Naive B cell (primary cell): ENCODE measurements at regions not wholly inside any gene's neighbourhood (a gene's known extent, or its start where the extent isn't known, plus 50 kb on each side); places are given as distances from the start of the nearest gene placed in this dataset.

Experiments
- ATAC-seq, 2 donors: fragments of 150-1000 bp; cut with Tn5 transposase; 2 replicates each; pipeline ENCODE4 v1.10.0; 2021; ENCODE audit warnings: low read depth in 2 of 2, mild to moderate bottlenecking in 2 of 2, moderate library complexity in 2 of 2
- DNase-seq: peaks from one replicate; pipeline ENCODE4 v3.0.0; 2022
- H3K27ac Mint-ChIP-seq, 6 donors: one replicate each; pipeline ENCODE4 v1.8.0; 2020 to 2022; ENCODE audit warnings: mild to moderate bottlenecking in 6 of 6, mixed read lengths in 6 of 6, moderate library complexity in 5 of 6, inconsistent platforms in 2 of 6
- H3K27me3 Mint-ChIP-seq, 3 donors: one replicate each; pipeline ENCODE4 v1.8.0; 2021 to 2022; ENCODE audit warnings: mixed read lengths in 3 of 3, mild to moderate bottlenecking in 1 of 3
- H3K36me3 Mint-ChIP-seq, 2 donors: one replicate each; pipeline ENCODE4 v1.8.0; 2020 to 2022; ENCODE audit warnings: mixed read lengths in 2 of 2, inconsistent platforms in 1 of 2, mild to moderate bottlenecking in 1 of 2
- H3K4me1 Mint-ChIP-seq, 3 donors: one replicate each; pipeline ENCODE4 v1.8.0; 2020 to 2022; ENCODE audit warnings: mixed read lengths in 3 of 3, inconsistent platforms in 1 of 3, mild to moderate bottlenecking in 1 of 3, moderate library complexity in 1 of 3
- H3K4me3 Mint-ChIP-seq, 8 donors: one replicate each; pipeline ENCODE4 v1.8.0; 2020 to 2022; ENCODE audit warnings: mild to moderate bottlenecking in 8 of 8, mixed read lengths in 8 of 8, moderate library complexity in 8 of 8, inconsistent platforms in 2 of 8
- H3K9me3 Mint-ChIP-seq, 7 donors: one replicate each; pipeline ENCODE4 v1.8.0; 2020 to 2022; ENCODE audit warnings: mixed read lengths in 7 of 7, mild to moderate bottlenecking in 5 of 7, inconsistent platforms in 2 of 7, moderate library complexity in 1 of 7

DNA sequence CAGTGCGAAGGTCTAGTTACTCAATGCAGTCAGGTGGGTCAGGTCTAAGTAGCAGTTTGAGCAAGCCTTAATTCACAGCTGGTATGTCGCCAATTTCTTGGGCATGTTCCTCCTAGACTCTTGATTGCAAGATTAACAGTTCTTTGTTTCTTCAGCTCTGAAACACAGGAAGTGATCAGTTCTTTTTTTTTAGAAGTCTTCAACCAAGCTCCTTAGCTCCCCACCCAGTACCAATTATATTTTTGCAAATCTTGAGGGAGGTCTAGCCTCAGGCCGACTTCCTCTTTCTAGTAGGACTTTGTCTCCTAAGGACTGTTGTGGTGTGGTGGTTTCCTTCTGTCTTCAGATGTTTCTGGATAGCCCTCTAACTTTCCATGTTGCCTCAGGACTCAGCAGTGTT, 2054.2 kb downstream of the MAT2B start:
- H3K36me3 Mint-ChIP-seq = no peaks in the 10 kb centered on the region
- H3K4me3 Mint-ChIP-seq = peak overlapping the region in 2 of 8 donors; percentile 44 to 55
- ATAC-seq = peak; percentile 21 to 23
- no peaks in the 10 kb centered on the region for H3K9me3 Mint-ChIP-seq
- H3K27ac Mint-ChIP-seq = no peak overlapping the region
- H3K27me3 Mint-ChIP-seq = no peaks in the 10 kb centered on the region
- H3K4me1 Mint-ChIP-seq = peaks cover 5 to 9% (median 8%) of the 10 kb centered on the region in 3 donors
- DNase-seq = no peak

DNA sequence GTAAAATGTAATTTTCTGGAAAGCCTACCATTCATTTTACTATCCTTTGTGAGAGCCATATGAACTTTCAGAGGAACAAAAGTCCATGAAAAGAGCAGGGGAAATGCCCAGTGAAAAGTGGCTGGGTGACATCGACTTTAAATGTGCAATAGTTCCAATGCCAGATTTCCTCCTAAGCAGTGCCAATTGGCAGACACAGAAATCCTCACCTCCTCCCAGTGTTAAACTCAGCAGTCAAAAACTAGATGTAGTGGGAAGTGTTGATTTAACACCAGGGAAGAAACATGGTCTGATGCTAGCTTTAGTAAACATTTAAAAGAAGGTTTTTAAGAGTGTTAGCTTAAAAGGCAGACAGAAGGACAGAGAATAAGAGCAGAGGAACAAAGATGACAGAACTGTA, 2055.2 kb downstream of the MAT2B start:
- H3K27ac Mint-ChIP-seq = peak overlapping the region in 1 of 6 donors; percentile 39
- peaks cover 5 to 9% (median 8%) of the 10 kb centered on the region in 3 donors for H3K4me1 Mint-ChIP-seq
- H3K27me3 Mint-ChIP-seq = no peaks in the 10 kb centered on the region
- no peak for DNase-seq
- H3K36me3 Mint-ChIP-seq = no peaks in the 10 kb centered on the region
- H3K4me3 Mint-ChIP-seq = no peak overlapping the region
- no peaks in the 10 kb centered on the region for H3K9me3 Mint-ChIP-seq
- ATAC-seq = no peak

DNA sequence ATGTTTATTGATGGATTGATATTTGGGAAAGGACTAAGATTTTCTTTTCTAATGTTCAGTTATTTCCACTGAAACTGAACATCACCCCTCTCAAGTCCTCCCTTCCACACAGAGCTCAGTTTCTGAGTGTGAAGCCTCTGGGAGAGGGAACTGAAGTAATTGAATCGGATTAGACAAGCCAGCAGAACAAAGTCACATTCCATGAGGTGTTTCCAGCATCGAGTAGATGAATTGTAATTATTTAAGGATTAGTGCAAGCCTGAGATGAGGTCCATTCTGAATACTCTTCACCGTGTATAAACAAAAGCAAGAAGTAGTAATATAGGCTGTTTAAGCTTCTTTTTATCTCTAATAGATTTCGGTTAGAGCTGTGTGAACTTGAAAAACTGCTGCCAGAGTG, 2060.5 kb downstream of the MAT2B start:
- H3K4me3 Mint-ChIP-seq = no peak overlapping the region
- no peaks in the 10 kb centered on the region for H3K36me3 Mint-ChIP-seq
- H3K27ac Mint-ChIP-seq = no peak overlapping the region
- no peak for ATAC-seq
- H3K9me3 Mint-ChIP-seq = peaks cover 0 to 9% (median 1%) of the 10 kb centered on the region in 7 donors
- no peaks in the 10 kb centered on the region for H3K4me1 Mint-ChIP-seq
- no peak for DNase-seq
- no peaks in the 10 kb centered on the region for H3K27me3 Mint-ChIP-seq

DNA sequence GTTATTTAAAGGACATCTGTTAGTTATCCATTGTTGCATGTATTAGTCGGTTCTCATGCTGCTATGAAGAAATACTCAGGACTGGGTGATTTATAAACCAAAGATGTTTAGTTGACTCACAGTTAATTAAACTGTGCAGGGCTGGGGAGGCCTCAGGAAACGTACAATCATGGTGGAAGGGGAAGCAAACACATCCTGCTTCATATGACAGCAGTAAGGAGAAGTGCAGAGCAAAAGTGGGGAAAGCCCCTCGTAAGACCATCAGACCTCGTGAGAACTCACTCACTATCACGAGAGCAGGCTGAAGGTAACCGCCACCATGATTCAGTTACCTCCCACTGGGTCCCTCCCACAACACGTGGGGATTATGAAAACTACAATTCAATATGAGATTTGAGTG, 2064.1 kb downstream of the MAT2B start:
- ATAC-seq = no peak
- no peak for DNase-seq
- H3K27ac Mint-ChIP-seq = no peak overlapping the region
- no peaks in the 10 kb centered on the region for H3K36me3 Mint-ChIP-seq
- no peaks in the 10 kb centered on the region for H3K4me1 Mint-ChIP-seq
- H3K27me3 Mint-ChIP-seq = no peaks in the 10 kb centered on the region
- no peak overlapping the region for H3K4me3 Mint-ChIP-seq
- peaks cover 0 to 17% (median 7%) of the 10 kb centered on the region in 7 donors for H3K9me3 Mint-ChIP-seq

DNA sequence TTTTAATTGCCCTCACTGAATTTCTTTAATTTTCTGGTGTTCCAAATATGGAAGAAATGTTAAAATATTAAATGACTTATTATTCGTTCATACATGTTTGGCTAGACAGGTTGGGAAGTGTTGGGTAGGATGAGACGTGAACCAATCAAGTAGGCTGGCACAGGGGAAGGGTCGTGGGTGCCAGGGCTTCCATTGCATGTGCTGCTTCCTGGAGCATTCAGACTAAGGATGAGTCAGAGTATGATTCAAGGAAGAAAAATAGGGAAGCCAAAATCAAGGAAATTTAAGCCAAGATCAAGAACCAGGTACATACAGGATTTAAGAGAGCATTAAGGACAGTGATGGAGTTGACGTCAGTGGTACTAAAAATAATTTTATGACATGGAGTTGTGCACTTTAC, 2068.0 kb downstream of the MAT2B start:
- no peak overlapping the region for H3K27ac Mint-ChIP-seq
- DNase-seq (no peak), ATAC-seq (no peak)
- H3K4me3 Mint-ChIP-seq = no peak overlapping the region
- H3K9me3 Mint-ChIP-seq = peaks cover 0 to 21% (median 7%) of the 10 kb centered on the region in 7 donors
- no peaks in the 10 kb centered on the region for H3K27me3 Mint-ChIP-seq
- no peaks in the 10 kb centered on the region for H3K4me1 Mint-ChIP-seq
- H3K36me3 Mint-ChIP-seq = no peaks in the 10 kb centered on the region

DNA sequence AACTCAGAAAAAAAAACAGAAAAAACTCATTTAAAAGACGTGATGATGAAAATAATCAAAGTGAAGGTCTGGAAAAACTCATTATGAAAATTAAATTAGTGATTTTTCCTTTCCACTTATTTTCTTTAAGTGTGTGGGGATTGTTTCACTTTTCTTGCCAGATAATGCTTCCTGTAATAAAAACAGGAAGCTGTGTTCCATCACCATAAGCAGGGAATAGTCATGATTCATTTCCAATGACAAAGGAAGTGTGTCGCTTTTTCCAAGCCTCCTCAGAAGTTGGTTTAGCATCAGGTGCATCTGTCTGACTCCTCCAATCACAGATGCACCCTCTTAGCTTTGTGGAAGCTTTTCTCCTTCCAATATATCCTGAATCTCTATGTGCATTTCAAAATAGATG, 2068.7 kb downstream of the MAT2B start:
- Mint-ChIP-seq H3K27ac (no peak overlapping the region), H3K36me3 (no peaks in the 10 kb centered on the region), H3K4me3 (no peak overlapping the region), H3K9me3 (peaks cover 0 to 21% (median 7%) of the 10 kb centered on the region in 7 donors), H3K27me3 (no peaks in the 10 kb centered on the region), H3K4me1 (no peaks in the 10 kb centered on the region)
- DNase-seq = no peak
- no peak for ATAC-seq

DNA sequence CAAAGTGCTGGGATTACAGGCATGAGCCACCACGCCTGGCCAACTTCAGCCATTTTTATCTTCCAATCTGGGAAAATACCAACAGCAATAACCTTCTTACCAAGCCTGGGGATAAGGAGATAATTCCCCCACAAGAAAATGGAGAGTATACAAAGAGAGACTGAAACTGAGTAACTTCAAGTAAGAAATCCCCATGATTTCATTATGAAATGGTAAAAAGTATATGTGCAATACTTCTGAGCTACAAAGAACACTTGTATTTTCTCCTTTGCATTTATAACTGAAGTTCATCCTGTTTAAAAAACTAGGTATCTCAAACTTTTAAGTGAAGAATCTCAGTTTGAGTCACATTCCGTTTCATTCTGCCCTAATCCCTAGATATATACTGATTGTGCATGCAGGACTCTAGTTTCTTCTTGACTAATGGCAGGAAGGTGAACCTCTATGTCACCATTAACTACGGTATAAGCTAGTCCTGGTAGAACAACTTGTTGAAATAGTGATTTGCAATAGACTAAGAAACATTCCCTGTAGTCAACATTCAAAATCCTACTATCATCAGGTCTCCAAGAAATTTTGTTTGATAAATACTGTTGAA, 2071.4 kb downstream of the MAT2B start:
- H3K9me3 Mint-ChIP-seq = peaks cover 0 to 12% (median 0%) of the 10 kb centered on the region in 7 donors
- H3K4me3 Mint-ChIP-seq = no peak overlapping the region
- no peaks in the 10 kb centered on the region for H3K27me3 Mint-ChIP-seq
- no peak for DNase-seq
- H3K27ac Mint-ChIP-seq = no peak overlapping the region
- H3K4me1 Mint-ChIP-seq = no peaks in the 10 kb centered on the region
- ATAC-seq = no peak
- no peaks in the 10 kb centered on the region for H3K36me3 Mint-ChIP-seq

DNA sequence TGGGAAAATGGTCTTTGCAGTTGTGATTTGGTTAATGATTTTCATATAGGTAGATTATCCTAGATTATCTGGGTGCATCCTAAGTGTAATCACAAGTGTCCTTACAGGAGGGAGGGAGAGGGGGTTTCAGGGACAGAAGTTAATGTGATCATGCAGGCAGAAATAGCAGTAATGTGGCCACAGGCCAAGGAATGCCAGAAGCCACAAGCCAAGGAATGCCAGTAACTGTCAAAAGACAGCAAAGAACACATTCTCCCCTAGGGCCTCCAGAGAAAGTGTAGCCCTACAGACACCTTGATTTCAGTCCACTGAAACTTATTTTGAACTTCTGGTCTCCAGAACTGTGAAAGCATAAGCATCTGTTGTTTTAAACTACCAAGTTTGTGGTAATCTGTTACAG, 2074.5 kb downstream of the MAT2B start:
- ATAC-seq (no peak), DNase-seq (no peak)
- Mint-ChIP-seq H3K27me3 (no peaks in the 10 kb centered on the region), H3K4me1 (no peaks in the 10 kb centered on the region), H3K27ac (no peak overlapping the region), H3K9me3 (peaks cover 0 to 8% (median 0%) of the 10 kb centered on the region in 7 donors), H3K36me3 (no peaks in the 10 kb centered on the region), H3K4me3 (no peak overlapping the region)

DNA sequence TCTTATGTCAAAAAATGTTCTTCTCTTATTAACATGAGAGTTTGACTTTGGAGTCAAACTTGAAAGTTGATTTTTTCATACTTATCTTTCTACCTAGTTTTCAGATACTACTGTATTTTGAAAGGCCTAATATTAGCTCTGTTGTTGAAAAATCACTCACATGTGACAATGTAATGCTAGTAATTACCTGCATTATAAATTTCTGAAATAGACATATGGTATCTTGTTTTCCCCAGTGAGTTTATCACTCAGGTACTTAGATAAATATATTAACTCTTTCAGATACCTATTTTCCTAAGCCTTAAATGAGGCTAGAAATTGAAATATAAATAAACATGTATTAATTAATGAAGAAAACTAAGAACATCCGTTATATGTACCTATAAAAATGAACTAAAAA, 2089.3 kb downstream of the MAT2B start:
- DNase-seq = no peak
- Mint-ChIP-seq H3K4me3 (no peak overlapping the region), H3K9me3 (peaks cover 0 to 8% (median 2%) of the 10 kb centered on the region in 7 donors), H3K4me1 (no peaks in the 10 kb centered on the region), H3K27me3 (no peaks in the 10 kb centered on the region), H3K27ac (no peak overlapping the region), H3K36me3 (no peaks in the 10 kb centered on the region)
- ATAC-seq = no peak

DNA sequence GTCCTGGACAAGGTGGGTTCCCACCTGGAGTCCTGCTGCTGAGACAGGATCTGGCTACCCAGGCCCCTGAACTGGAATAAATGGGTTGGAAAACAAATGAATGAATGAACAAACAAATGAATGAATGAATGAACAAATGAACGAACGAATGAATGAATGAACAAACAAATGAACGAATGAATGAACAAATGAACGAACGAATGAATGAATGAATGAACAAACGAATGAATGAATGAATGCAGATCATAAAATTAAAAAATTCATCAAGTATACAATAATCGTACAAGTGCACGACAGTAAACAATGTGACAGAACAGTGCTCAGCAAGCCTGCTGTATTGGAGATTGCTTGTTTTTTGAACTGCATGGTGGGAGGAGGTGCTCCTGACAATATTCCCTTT, 2097.1 kb downstream of the MAT2B start:
- no peak overlapping the region for H3K4me3 Mint-ChIP-seq
- no peaks in the 10 kb centered on the region for H3K36me3 Mint-ChIP-seq
- H3K4me1 Mint-ChIP-seq = no peaks in the 10 kb centered on the region
- DNase-seq (no peak), ATAC-seq (no peak)
- peaks cover 0 to 8% (median 2%) of the 10 kb centered on the region in 7 donors for H3K9me3 Mint-ChIP-seq
- H3K27me3 Mint-ChIP-seq = no peaks in the 10 kb centered on the region
- no peak overlapping the region for H3K27ac Mint-ChIP-seq

DNA sequence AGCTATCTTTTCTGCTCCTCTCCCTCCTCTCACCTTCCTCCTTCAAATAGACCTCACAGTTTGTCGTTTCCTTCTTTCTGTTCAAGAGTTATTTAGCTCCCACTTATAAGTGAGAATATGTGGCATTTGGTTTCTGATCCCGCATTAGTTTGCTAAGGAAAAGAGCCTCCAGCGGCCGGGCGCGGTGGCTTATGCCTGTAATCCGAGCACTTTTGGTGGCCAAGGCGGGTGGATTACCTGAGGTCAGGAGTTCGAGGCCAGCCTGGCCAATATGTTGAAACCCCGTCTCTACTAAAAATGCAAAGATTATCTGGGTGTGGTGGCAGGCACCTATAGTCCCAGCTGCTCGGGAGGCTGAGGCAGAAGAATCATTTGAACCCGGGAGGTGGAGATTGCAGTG, 2101.6 kb downstream of the MAT2B start:
- Mint-ChIP-seq H3K27ac (no peak overlapping the region), H3K4me1 (no peaks in the 10 kb centered on the region), H3K9me3 (peaks cover 0 to 4% (median 2%) of the 10 kb centered on the region in 7 donors), H3K27me3 (no peaks in the 10 kb centered on the region), H3K36me3 (no peaks in the 10 kb centered on the region), H3K4me3 (no peak overlapping the region)
- DNase-seq (no peak), ATAC-seq (no peak)

DNA sequence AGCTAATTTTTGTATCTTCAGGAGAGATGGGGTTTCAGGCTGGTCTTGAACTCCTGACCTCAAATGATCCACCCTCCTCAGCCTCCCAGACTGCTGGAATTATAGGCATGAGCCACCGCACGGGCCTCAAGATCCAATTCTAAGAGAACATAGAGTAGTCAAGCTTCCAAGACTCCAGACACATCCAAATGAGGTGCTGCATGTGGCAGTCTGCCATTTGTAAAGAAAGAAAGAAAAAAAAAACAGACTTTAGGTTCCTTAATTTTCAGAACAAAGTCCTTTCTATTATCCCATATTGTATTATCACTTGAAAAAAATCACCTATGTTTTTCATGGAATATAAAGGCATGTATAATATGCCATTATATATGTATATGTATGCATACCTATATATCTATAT, 2104.5 kb downstream of the MAT2B start:
- H3K36me3 Mint-ChIP-seq = no peaks in the 10 kb centered on the region
- H3K27me3 Mint-ChIP-seq = no peaks in the 10 kb centered on the region
- no peaks in the 10 kb centered on the region for H3K4me1 Mint-ChIP-seq
- no peak overlapping the region for H3K4me3 Mint-ChIP-seq
- H3K27ac Mint-ChIP-seq = no peak overlapping the region
- DNase-seq = no peak
- peaks cover 0 to 4% (median 0%) of the 10 kb centered on the region in 7 donors for H3K9me3 Mint-ChIP-seq
- ATAC-seq = no peak

DNA sequence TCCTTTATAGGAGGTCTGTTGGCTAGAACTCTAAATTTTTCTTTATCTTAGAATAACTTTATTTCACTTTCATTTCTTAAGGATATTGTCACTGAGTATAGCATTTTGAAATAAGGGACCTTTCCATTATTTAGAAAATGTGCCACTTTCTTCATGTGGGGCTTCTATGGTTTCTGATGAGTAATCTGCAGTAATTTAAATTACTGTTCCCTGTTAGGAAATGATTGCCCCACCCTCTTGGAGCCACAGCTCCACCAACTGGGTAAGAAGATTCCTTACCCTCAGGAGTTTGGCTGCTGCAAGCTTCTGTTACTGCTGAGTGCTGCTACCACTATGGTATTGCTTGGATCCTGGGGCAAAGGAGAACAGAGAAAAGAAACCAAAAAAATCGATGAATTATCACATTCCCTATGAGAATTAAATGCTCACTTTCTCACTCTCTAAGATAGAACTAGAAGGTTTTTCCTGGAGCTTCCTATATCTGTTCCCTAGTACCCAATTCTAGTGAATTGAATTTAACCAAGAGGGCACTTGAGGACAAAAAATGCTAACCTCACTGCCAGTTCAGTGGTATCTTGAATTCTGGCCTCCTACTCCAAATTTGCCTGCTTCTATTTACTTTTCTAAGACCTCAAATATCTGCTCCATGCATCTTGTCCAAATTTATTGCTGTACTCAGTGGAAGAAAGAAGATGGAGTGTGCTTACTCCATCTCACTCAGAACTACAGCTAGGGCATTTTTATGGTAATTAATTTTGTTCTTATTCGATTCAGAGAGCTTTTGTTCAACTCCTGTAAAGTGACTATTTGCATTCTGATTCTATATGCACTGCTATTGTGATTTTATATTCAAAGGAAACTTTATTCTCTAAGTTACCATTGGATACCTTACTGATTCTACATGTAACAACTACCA, 2111.3 kb downstream of the MAT2B start:
- Mint-ChIP-seq H3K9me3 (peaks cover 0 to 12% (median 2%) of the 10 kb centered on the region in 7 donors), H3K4me3 (no peak overlapping the region), H3K27me3 (no peaks in the 10 kb centered on the region), H3K36me3 (no peaks in the 10 kb centered on the region), H3K27ac (no peak overlapping the region), H3K4me1 (no peaks in the 10 kb centered on the region)
- ATAC-seq (no peak), DNase-seq (no peak)

DNA sequence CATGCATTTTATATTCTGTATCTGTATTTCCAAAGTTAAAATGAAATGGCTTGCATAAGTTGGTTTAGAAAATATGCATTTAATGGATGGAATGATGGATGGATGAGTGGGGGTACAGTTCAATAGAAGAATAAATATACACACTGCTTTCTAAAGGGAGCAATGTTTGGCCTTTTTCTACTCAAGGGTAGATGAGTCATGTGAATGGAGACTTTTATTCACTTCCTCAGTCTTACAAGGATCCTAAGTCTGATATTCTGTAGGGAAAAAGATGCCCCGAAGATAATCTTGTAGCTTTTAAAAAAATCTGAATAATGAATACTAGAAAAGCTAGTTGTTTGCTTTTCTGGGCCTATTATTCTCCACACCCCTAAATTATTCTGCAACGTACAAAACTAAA, 2112.1 kb downstream of the MAT2B start:
- no peaks in the 10 kb centered on the region for H3K4me1 Mint-ChIP-seq
- H3K9me3 Mint-ChIP-seq = peaks cover 0 to 12% (median 2%) of the 10 kb centered on the region in 7 donors
- no peaks in the 10 kb centered on the region for H3K36me3 Mint-ChIP-seq
- ATAC-seq = no peak
- no peak overlapping the region for H3K27ac Mint-ChIP-seq
- H3K27me3 Mint-ChIP-seq = no peaks in the 10 kb centered on the region
- H3K4me3 Mint-ChIP-seq = no peak overlapping the region
- DNase-seq = no peak
